SK-N-SH (cell line): ENCODE measurements at regions not wholly inside any gene's neighbourhood (a gene's known extent, or its start where the extent isn't known, plus 50 kb on each side); places are given as distances from the start of the nearest gene placed in this dataset.

Source experiments
- CTCF ChIA-PET: fragments of 300-600, 350-600 bp; formaldehyde crosslinking; extraction: SDS; loops from one replicate; lab custom pipeline; 2021; lab: Yijun Ruan, JAX
- POLR2A ChIA-PET: fragments of 350-600 bp; sonication (Branson Sonifier 250); formaldehyde crosslinking; extraction: SDS; loops from one replicate; lab custom pipeline; 2020; ENCODE audit warnings: antibody characterized with exemption, inconsistent platforms; lab: Yijun Ruan, JAX
- DNase-seq: peaks from one replicate; pipeline ENCODE4 v3.0.0; 2012
- H2AFZ ChIP-seq: fragments of 200-600 bp; sonication (generic); 2 replicates; pipeline ENCODE4 v1.8.1; 2016; ENCODE audit warnings: antibody characterized with exemption, mild to moderate bottlenecking, low read depth
- H3F3A ChIP-seq: fragments of 200-600 bp; sonication (generic); replicated peaks from 2 replicates; pipeline ENCODE3; 2016; ENCODE audit warnings: antibody characterized with exemption, mild to moderate bottlenecking; ENCODE audit not compliant: insufficient read depth
- H3K27ac ChIP-seq, 2 experiments: fragments of 200-500 bp in 1 of 2; fragments of 200-600 bp in 1 of 2; sonication (Bioruptor generic) in 1 of 2; sonication (generic), shearing (Covaris generic) in 1 of 2; 2 replicates each; pipeline versions ENCODE4 v1.5.1 to v1.6.1; 2014 to 2016; ENCODE audit warnings: low read depth in 2 of 2, inconsistent platforms in 1 of 2, low read length in 1 of 2, mild to moderate bottlenecking in 1 of 2, mixed read lengths in 1 of 2
- H3K27me3 ChIP-seq: fragments of 200-600 bp; sonication (generic), shearing (Covaris generic); 2 replicates; pipeline ENCODE4 v1.6.1; 2016; ENCODE audit warnings: mixed run types; ENCODE audit not compliant: insufficient read depth
- H3K36me3 ChIP-seq, 2 experiments: fragments of 200-500 bp in 1 of 2; fragments of 200-600 bp in 1 of 2; sonication (Bioruptor generic) in 1 of 2; sonication (generic) in 1 of 2; replicated peaks in 1 of 2; 2 replicates each; pipeline versions ENCODE3 to v1.5.1; 2014 to 2016; ENCODE audit warnings: low read length in 1 of 2, mild to moderate bottlenecking in 1 of 2; ENCODE audit not compliant: insufficient read depth in 2 of 2, control insufficient read depth in 1 of 2
- H3K4me1 ChIP-seq, 2 experiments: fragments of 200-500 bp in 1 of 2; fragments of 200-600 bp in 1 of 2; sonication (Bioruptor generic) in 1 of 2; sonication (generic), shearing (Covaris generic) in 1 of 2; 2 replicates each; pipeline versions ENCODE4 v1.5.1 to v1.6.1; 2014 to 2016; ENCODE audit warnings: low read depth in 1 of 2, low read length in 1 of 2, mixed run types in 1 of 2; ENCODE audit not compliant: insufficient read depth in 2 of 2, control insufficient read depth in 1 of 2
- H3K4me2 ChIP-seq: fragments of 200-600 bp; sonication (generic), shearing (Covaris generic); 2 replicates; pipeline ENCODE4 v1.6.1; 2017; ENCODE audit warnings: mixed run types
- H3K4me3 ChIP-seq, 2 experiments: fragments of 200-500 bp in 1 of 2; fragments of 200-600 bp in 1 of 2; sonication (Bioruptor generic) in 1 of 2; sonication (generic), shearing (Covaris generic) in 1 of 2; 2 replicates each; pipeline versions ENCODE4 v1.5.1 to v1.8.1; 2014 to 2016; ENCODE audit warnings: low read depth in 2 of 2, inconsistent platforms in 1 of 2, low read length in 1 of 2, mild to moderate bottlenecking in 1 of 2, mixed read lengths in 1 of 2, moderate library complexity in 1 of 2
- H3K79me2 ChIP-seq: fragments of 200-600 bp; sonication (generic); 2 replicates; pipeline ENCODE4 v1.8.1; 2017; ENCODE audit warnings: mild to moderate bottlenecking; ENCODE audit not compliant: insufficient read depth
- H3K9ac ChIP-seq: fragments of 200-600 bp; sonication (generic); 2 replicates; pipeline ENCODE4 v1.6.1; 2017; ENCODE audit warnings: mixed run types
- H3K9me2 ChIP-seq: fragments of 200-600 bp; sonication (generic); 2 replicates; pipeline ENCODE4 v1.6.1; 2017; ENCODE audit warnings: mixed run types
- H3K9me3 ChIP-seq: fragments of 200-600 bp; sonication (generic); 2 replicates; pipeline ENCODE4 v1.6.1; 2017; ENCODE audit warnings: mixed run types, mild to moderate bottlenecking, moderate library complexity
- H4K20me1 ChIP-seq: fragments of 200-600 bp; sonication (generic); 2 replicates; pipeline ENCODE4 v1.6.1; 2017; ENCODE audit warnings: mild to moderate bottlenecking, mixed run types; ENCODE audit not compliant: insufficient read depth
- ELF1 ChIP-seq: IDR thresholded peaks from 2 replicates; pipeline ENCODE4 v1.4.0; 2012
- EP300 ChIP-seq, 2 experiments: IDR thresholded peaks; 2 replicates each; pipeline versions ENCODE4 v1.4.0 to v1.6.1; 2012; ENCODE audit warnings: borderline replicate concordance in 1 of 2, low read depth in 1 of 2, low read length in 1 of 2
- FOXM1 ChIP-seq: IDR thresholded peaks from 2 replicates; pipeline ENCODE4 v1.4.0; 2012; ENCODE audit warnings: low read depth, mild to moderate bottlenecking
- GATA2 ChIP-seq: sonication (generic); formaldehyde crosslinking; IDR thresholded peaks from 2 replicates; pipeline ENCODE4 v1.5.0; 2020; ENCODE audit warnings: mild to moderate bottlenecking, missing genetic modification reagents
- MXI1 ChIP-seq: IDR thresholded peaks from 2 replicates; pipeline ENCODE4 v1.6.1; 2012; ENCODE audit warnings: mild to moderate bottlenecking, low read depth, low read length, improper control_type of control experiment
- NFIC ChIP-seq: IDR thresholded peaks from 2 replicates; pipeline ENCODE4 v1.4.0; 2012; ENCODE audit warnings: borderline replicate concordance
- NRF1 ChIP-seq: IDR thresholded peaks from 2 replicates; pipeline ENCODE4 v1.6.1; 2012; ENCODE audit warnings: low read depth, mild to moderate bottlenecking, low read length
- POLR2AphosphoS5 ChIP-seq: IDR thresholded peaks from 2 replicates; pipeline ENCODE4 v1.6.1; 2012; ENCODE audit warnings: low read depth, low read length
- RAD21 ChIP-seq: IDR thresholded peaks from 2 replicates; pipeline ENCODE4 v1.6.1; 2012; ENCODE audit warnings: mild to moderate bottlenecking, low read length
- SIN3A ChIP-seq: IDR thresholded peaks from 2 replicates; pipeline ENCODE4 v1.6.1; 2012; ENCODE audit warnings: low read depth, mild to moderate bottlenecking, low read length, moderate library complexity, borderline replicate concordance
- TAF1 ChIP-seq: IDR thresholded peaks from 2 replicates; pipeline ENCODE4 v1.6.1; 2012; ENCODE audit warnings: low read depth, mild to moderate bottlenecking, low read length, moderate library complexity, borderline replicate concordance
- YY1 ChIP-seq: IDR thresholded peaks from 2 replicates; pipeline ENCODE4 v1.4.0; 2012; ENCODE audit warnings: low read depth, mild to moderate bottlenecking
- WGBS: methylation state at CpG from one replicate; pipeline ENCODE4 v1.1.6; 2017; ENCODE audit warnings: low lambda C conversion rate; 5-methylcytosine and 5-hydroxymethylcytosine counted together
- TF ChIP-seq, protein P1 (sequence below): fragments of 150-350 bp; IDR thresholded peaks from 2 replicates; pipeline ENCODE4 v1.6.1; 2016; ENCODE audit warnings: mild to moderate bottlenecking, low read depth, low read length
- TF ChIP-seq, protein P2 (sequence below): IDR thresholded peaks from 2 replicates; pipeline ENCODE4 v1.6.1; 2012; ENCODE audit warnings: mild to moderate bottlenecking, low read depth, low read length, moderate library complexity
- TF ChIP-seq, protein P3 (sequence below): IDR thresholded peaks from 2 replicates; pipeline ENCODE4; 2012
- TF ChIP-seq, protein P4 (sequence below): IDR thresholded peaks from 2 replicates; pipeline ENCODE4 v1.4.0; 2012; ENCODE audit warnings: low read depth

DNA sequence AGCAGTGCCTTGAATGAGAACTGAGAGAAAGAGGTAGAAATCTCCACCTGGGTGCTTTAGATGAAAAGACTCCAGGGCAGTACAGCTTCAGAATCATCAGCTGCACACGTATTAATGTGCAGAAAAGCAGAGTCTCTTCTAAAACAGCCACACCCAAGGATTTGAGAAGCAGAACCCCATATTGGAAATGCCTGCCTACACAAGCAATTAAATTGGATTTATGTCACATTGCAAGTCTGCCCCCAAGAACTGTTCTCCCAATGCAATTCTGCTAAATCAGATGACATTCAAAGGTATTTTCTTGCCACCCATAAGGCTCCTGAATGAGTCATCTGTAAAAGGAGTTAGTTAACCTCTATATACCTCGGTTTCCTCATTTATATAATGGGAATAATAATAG, 326.0 kb upstream of the C16orf82 start:
- H3K9me2 ChIP-seq, result no peaks in the 10 kb centered on the region
- H3F3A ChIP-seq, result no peaks in the 10 kb centered on the region
- TF ChIP-seq NFIC (no peak), GATA2 (CRISPR knock-in tag) (no peak), FOXM1 (no peak), NRF1 (no peak)
- TF ChIP-seq, protein P1, sequence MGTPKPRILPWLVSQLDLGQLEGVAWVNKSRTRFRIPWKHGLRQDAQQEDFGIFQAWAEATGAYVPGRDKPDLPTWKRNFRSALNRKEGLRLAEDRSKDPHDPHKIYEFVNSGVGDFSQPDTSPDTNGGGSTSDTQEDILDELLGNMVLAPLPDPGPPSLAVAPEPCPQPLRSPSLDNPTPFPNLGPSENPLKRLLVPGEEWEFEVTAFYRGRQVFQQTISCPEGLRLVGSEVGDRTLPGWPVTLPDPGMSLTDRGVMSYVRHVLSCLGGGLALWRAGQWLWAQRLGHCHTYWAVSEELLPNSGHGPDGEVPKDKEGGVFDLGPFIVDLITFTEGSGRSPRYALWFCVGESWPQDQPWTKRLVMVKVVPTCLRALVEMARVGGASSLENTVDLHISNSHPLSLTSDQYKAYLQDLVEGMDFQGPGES, result no peak
- TF ChIP-seq, protein P2, sequence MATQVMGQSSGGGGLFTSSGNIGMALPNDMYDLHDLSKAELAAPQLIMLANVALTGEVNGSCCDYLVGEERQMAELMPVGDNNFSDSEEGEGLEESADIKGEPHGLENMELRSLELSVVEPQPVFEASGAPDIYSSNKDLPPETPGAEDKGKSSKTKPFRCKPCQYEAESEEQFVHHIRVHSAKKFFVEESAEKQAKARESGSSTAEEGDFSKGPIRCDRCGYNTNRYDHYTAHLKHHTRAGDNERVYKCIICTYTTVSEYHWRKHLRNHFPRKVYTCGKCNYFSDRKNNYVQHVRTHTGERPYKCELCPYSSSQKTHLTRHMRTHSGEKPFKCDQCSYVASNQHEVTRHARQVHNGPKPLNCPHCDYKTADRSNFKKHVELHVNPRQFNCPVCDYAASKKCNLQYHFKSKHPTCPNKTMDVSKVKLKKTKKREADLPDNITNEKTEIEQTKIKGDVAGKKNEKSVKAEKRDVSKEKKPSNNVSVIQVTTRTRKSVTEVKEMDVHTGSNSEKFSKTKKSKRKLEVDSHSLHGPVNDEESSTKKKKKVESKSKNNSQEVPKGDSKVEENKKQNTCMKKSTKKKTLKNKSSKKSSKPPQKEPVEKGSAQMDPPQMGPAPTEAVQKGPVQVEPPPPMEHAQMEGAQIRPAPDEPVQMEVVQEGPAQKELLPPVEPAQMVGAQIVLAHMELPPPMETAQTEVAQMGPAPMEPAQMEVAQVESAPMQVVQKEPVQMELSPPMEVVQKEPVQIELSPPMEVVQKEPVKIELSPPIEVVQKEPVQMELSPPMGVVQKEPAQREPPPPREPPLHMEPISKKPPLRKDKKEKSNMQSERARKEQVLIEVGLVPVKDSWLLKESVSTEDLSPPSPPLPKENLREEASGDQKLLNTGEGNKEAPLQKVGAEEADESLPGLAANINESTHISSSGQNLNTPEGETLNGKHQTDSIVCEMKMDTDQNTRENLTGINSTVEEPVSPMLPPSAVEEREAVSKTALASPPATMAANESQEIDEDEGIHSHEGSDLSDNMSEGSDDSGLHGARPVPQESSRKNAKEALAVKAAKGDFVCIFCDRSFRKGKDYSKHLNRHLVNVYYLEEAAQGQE, result no peak
- TF ChIP-seq, all 33 proteins: peak for 0
- ChIA-PET POLR2A (no interaction called here), CTCF (no interaction called here)
- Histone ChIP-seq H3K27me3 (no peaks in the 10 kb centered on the region), H3K9me3 (no peaks in the 10 kb centered on the region), H3K27ac (no peak overlapping the region), H3K4me3 (no peak overlapping the region), H4K20me1 (no peaks in the 10 kb centered on the region), H2AFZ (no peak overlapping the region), H3K36me3 (no peaks in the 10 kb centered on the region), H3K79me2 (no peaks in the 10 kb centered on the region), H3K4me1 (no peaks in the 10 kb centered on the region), H3K9ac (no peak overlapping the region), H3K4me2 (no peak overlapping the region)
- WGBS, result 6% methylated on average over 2 of the region's 2 CpGs
- no peak for DNase-seq

DNA sequence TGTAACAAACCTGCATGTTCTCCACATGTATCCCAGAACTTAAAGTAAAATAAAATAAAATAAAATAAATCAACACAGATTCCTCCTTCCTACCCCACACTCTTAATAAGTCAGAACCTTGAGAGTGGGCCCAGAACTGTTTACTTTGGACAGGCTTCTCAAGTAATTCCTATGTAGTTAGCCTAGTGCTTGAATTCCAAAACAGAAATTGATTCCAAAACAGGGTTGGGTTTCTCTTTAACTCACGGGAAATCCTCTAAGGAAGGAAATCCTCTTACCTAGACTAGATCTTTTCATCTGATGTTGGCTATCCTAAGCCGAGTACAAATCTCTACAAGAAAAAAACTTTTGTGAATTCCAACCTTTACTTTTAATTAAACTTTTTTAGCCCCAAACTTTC, 324.7 kb upstream of the C16orf82 start:
- Histone ChIP-seq H3K36me3 (no peaks in the 10 kb centered on the region), H3K9me3 (no peaks in the 10 kb centered on the region), H3K4me3 (no peak overlapping the region), H3K27me3 (no peaks in the 10 kb centered on the region), H3K27ac (no peak overlapping the region), H4K20me1 (no peaks in the 10 kb centered on the region), H3K9me2 (no peaks in the 10 kb centered on the region), H3K4me1 (no peaks in the 10 kb centered on the region), H3K4me2 (no peak overlapping the region), H3F3A (no peaks in the 10 kb centered on the region), H3K9ac (no peak overlapping the region), H2AFZ (no peak overlapping the region), H3K79me2 (no peaks in the 10 kb centered on the region)
- 10% methylated on average over 2 of the region's 2 CpGs for WGBS
- ChIA-PET CTCF (no interaction called here), POLR2A (no interaction called here)
- no peak for DNase-seq
- no peak for TF ChIP-seq POLR2AphosphoS5
- TF ChIP-seq, protein P2, result no peak
- no peak for TF ChIP-seq ELF1
- TF ChIP-seq GATA2 (CRISPR knock-in tag), result no peak
- TF ChIP-seq EP300 (IDR thresholded peaks at IDR 0.05; ENCODE audit: borderline replicate concordance in 1 of 2, low read depth in 1 of 2, low read length in 1 of 2), result no peak
- TF ChIP-seq, protein P1, result no peak
- no peak for TF ChIP-seq FOXM1
- TF ChIP-seq, protein P3, sequence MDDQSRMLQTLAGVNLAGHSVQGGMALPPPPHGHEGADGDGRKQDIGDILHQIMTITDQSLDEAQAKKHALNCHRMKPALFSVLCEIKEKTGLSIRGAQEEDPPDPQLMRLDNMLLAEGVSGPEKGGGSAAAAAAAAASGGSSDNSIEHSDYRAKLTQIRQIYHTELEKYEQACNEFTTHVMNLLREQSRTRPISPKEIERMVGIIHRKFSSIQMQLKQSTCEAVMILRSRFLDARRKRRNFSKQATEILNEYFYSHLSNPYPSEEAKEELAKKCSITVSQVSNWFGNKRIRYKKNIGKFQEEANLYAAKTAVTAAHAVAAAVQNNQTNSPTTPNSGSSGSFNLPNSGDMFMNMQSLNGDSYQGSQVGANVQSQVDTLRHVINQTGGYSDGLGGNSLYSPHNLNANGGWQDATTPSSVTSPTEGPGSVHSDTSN, result no peak
- no peak for TF ChIP-seq TAF1
- TF ChIP-seq, protein P4, sequence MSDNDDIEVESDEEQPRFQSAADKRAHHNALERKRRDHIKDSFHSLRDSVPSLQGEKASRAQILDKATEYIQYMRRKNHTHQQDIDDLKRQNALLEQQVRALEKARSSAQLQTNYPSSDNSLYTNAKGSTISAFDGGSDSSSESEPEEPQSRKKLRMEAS, result no peak
- TF ChIP-seq YY1, result no peak
- no peak for TF ChIP-seq SIN3A
- TF ChIP-seq RAD21, result no peak
- no peak for TF ChIP-seq MXI1
- no peak for TF ChIP-seq NRF1
